Neuronal stem cell (in vitro differentiated cells): ENCODE measurements at regions not wholly inside any gene's neighbourhood (a gene's known extent, or its start where the extent isn't known, plus 50 kb on each side); places are given as distances from the start of the nearest gene placed in this dataset.
"Not testable (repeated sequence)": the region's sequence is repeated elsewhere in the genome, so short reads cannot be mapped to it uniquely, and the experiment has no call there.

Source experiments
- DNase-seq: peaks from one replicate; pipeline ENCODE4 v3.0.0-alpha.2; 2013; ENCODE audit warnings: low spot score
- H2AFZ ChIP-seq: one replicate; pipeline ENCODE4 v1.6.1; 2013; ENCODE audit warnings: mild to moderate bottlenecking, low read length, inconsistent platforms
- H2AK5ac ChIP-seq: 2 replicates; pipeline ENCODE4 v1.6.1; 2013; ENCODE audit warnings: low read depth, mild to moderate bottlenecking, inconsistent platforms, low read length, moderate library complexity, mixed read lengths
- H2BK120ac ChIP-seq: 2 replicates; pipeline ENCODE4 v1.6.1; 2013; ENCODE audit warnings: low read depth, mild to moderate bottlenecking, inconsistent platforms, low read length, moderate library complexity, mixed read lengths
- H2BK12ac ChIP-seq: one replicate; pipeline ENCODE4 v1.6.1; 2013; ENCODE audit warnings: low read length, inconsistent platforms
- H2BK15ac ChIP-seq: 2 replicates; pipeline ENCODE4 v1.6.1; 2013; ENCODE audit warnings: mild to moderate bottlenecking, low read length, inconsistent platforms, mixed read lengths
- H2BK5ac ChIP-seq: one replicate; pipeline ENCODE4 v1.6.1; 2013; ENCODE audit warnings: inconsistent platforms, mild to moderate bottlenecking, low read length, moderate library complexity
- H3K14ac ChIP-seq: one replicate; pipeline ENCODE4 v1.6.1; 2013; ENCODE audit warnings: low read length, inconsistent platforms
- H3K18ac ChIP-seq: 2 replicates; pipeline ENCODE4 v1.6.1; 2013; ENCODE audit warnings: low read length, inconsistent platforms
- H3K23ac ChIP-seq: 2 replicates; pipeline ENCODE4 v1.6.1; 2013; ENCODE audit warnings: low read depth, mild to moderate bottlenecking, mixed read lengths, low read length, inconsistent platforms; ENCODE audit not compliant: poor library complexity
- H3K27ac ChIP-seq: replicated peaks from 3 replicates; pipeline ENCODE4 v1.5.1; 2013; ENCODE audit warnings: low read length, inconsistent platforms
- H3K27me3 ChIP-seq, 3 experiments: 2 replicates each; pipeline ENCODE4 v1.6.1; 2013; ENCODE audit warnings: low read length in 3 of 3, mild to moderate bottlenecking in 2 of 3, inconsistent platforms in 1 of 3, low read depth in 1 of 3, mixed read lengths in 1 of 3, moderate library complexity in 1 of 3; ENCODE audit not compliant: control insufficient read depth in 3 of 3, insufficient read depth in 3 of 3
- H3K36me3 ChIP-seq, 2 donors: replicated peaks in 1 of 2; 2 replicates each; pipeline ENCODE4 v1.6.1; 2013; ENCODE audit warnings: low read length in 2 of 2; ENCODE audit not compliant: control insufficient read depth in 2 of 2, insufficient read depth in 2 of 2
- H3K4ac ChIP-seq: 2 replicates; pipeline ENCODE4 v1.6.1; 2013; ENCODE audit warnings: inconsistent platforms, mild to moderate bottlenecking, low read length, moderate library complexity
- H3K4me1 ChIP-seq, 2 donors: 1 replicate in 1 of 2; 2 replicates in 1 of 2; pipeline ENCODE4 v1.6.1; 2013; ENCODE audit warnings: low read length in 2 of 2, low read depth in 1 of 2; ENCODE audit not compliant: control insufficient read depth in 2 of 2, insufficient read depth in 1 of 2
- H3K4me2 ChIP-seq: one replicate; pipeline ENCODE4 v1.6.1; 2013; ENCODE audit warnings: mild to moderate bottlenecking, low read length, inconsistent platforms; ENCODE audit not compliant: insufficient read depth, poor library complexity, severe bottlenecking
- H3K4me3 ChIP-seq, 2 donors: 2 replicates each; pipeline ENCODE4 v1.5.1; 2013; ENCODE audit warnings: low read length in 2 of 2, mild to moderate bottlenecking in 2 of 2, inconsistent platforms in 1 of 2, moderate library complexity in 1 of 2
- H3K79me1 ChIP-seq: one replicate; pipeline ENCODE4 v1.6.1; 2013; ENCODE audit warnings: low read depth, mild to moderate bottlenecking, inconsistent platforms, low read length, moderate library complexity
- H3K9ac ChIP-seq: one replicate; pipeline ENCODE4 v1.6.1; 2013; ENCODE audit warnings: mild to moderate bottlenecking, low read depth, low read length, inconsistent platforms; ENCODE audit not compliant: poor library complexity
- H3K9me3 ChIP-seq, 2 donors: replicated peaks in 1 of 2; 2 replicates each; pipeline versions ENCODE3 to v1.6.1; 2013; ENCODE audit warnings: low read length in 2 of 2, mild to moderate bottlenecking in 2 of 2, inconsistent platforms in 1 of 2, low read depth in 1 of 2, mixed read lengths in 1 of 2, moderate library complexity in 1 of 2; ENCODE audit not compliant: control insufficient read depth in 2 of 2, insufficient read depth in 1 of 2
- H4K8ac ChIP-seq: one replicate; pipeline ENCODE4 v1.6.1; 2013; ENCODE audit warnings: low read depth, mild to moderate bottlenecking, inconsistent platforms, low read length, moderate library complexity
- H4K91ac ChIP-seq: one replicate; pipeline ENCODE4 v1.6.1; 2013; ENCODE audit warnings: low read length, low read depth, mild to moderate bottlenecking, inconsistent platforms; ENCODE audit not compliant: poor library complexity
- WGBS, 2 donors: extraction: QIAGEN DNeasy Blood & Tissue Kit; methylation state at CpG; one replicate each; pipeline ENCODE4 v1.1.7; 2013; ENCODE audit warnings: missing lambda C conversion rate in 2 of 2, mixed read lengths in 1 of 2; ENCODE audit not compliant: insufficient read length in 2 of 2, insufficient replicate concordance in 1 of 2; ENCODE audit errors: extremely low coverage in 2 of 2; 5-methylcytosine and 5-hydroxymethylcytosine counted together

- H3K9me3 ChIP-seq, H3K4me1 ChIP-seq, H3K9ac ChIP-seq, DNase-seq, H3K4ac ChIP-seq, H2BK120ac ChIP-seq, H3K36me3 ChIP-seq, H3K4me3 ChIP-seq, H3K4me2 ChIP-seq, H3K27ac ChIP-seq, H4K91ac ChIP-seq, H3K23ac ChIP-seq, H2AFZ ChIP-seq, H3K79me1 ChIP-seq, H2BK15ac ChIP-seq, H3K14ac ChIP-seq, H4K8ac ChIP-seq, H2BK12ac ChIP-seq, H3K18ac ChIP-seq, H2BK5ac ChIP-seq, H3K27me3 ChIP-seq, H2AK5ac ChIP-seq: not testable (repeated sequence)
- no CpG with 5 or more reads among the region's 10 CpGs for WGBS, 2 donors
Measured at GRCh38 chr7:46590918-46591905, 670.1 kb upstream of the IGFBP3 start.

- Histone ChIP-seq H3K4ac (no peak overlapping the region), H3K14ac (no peak overlapping the region), H3K23ac (no peak overlapping the region), H2BK15ac (no peak overlapping the region), H3K4me2 (no peak overlapping the region), H3K9me3 (no peaks in the 10 kb centered on the region), H2BK120ac (no peak overlapping the region), H3K4me3 (no peak overlapping the region), H3K27ac (no peak overlapping the region), H2BK12ac (no peak overlapping the region), H2AK5ac (no peak overlapping the region), H3K79me1 (no peaks in the 10 kb centered on the region), H4K8ac (no peak overlapping the region), H2AFZ (no peak overlapping the region), H3K18ac (no peak overlapping the region), H2BK5ac (no peak overlapping the region), H3K9ac (no peak overlapping the region), H3K27me3 (no peaks in the 10 kb centered on the region), H3K36me3 (no peaks in the 10 kb centered on the region), H3K4me1 (no peaks in the 10 kb centered on the region), H4K91ac (no peak overlapping the region)
- no CpG with 5 or more reads among the region's 5 CpGs for WGBS, 2 donors
- DNase-seq: no peak
Measured at GRCh38 chr7:46589286-46589685, 668.2 kb upstream of the IGFBP3 start.

- Histone ChIP-seq H3K4me1 (no peaks in the 10 kb centered on the region), H3K23ac (no peak overlapping the region), H2BK15ac (no peak overlapping the region), H2BK5ac (no peak overlapping the region), H3K9me3 (no peaks in the 10 kb centered on the region), H3K36me3 (no peaks in the 10 kb centered on the region), H4K8ac (no peak overlapping the region), H3K9ac (no peak overlapping the region), H4K91ac (no peak overlapping the region), H3K79me1 (no peaks in the 10 kb centered on the region), H2BK12ac (no peak overlapping the region), H3K4ac (no peak overlapping the region), H2AFZ (no peak overlapping the region), H3K27ac (no peak overlapping the region), H3K27me3 (no peaks in the 10 kb centered on the region), H3K18ac (no peak overlapping the region), H2AK5ac (no peak overlapping the region), H3K14ac (no peak overlapping the region), H3K4me2 (no peak overlapping the region), H3K4me3 (no peak overlapping the region), H2BK120ac (no peak overlapping the region)
- no peak for DNase-seq
- no CpG with 5 or more reads among the region's 1 CpG for WGBS, 2 donors
Measured at GRCh38 chr7:46586406-46586805, 665.3 kb upstream of the IGFBP3 start.

GRCh38 chr7:46583656-46584055 is 662.6 kb upstream of the IGFBP3 start:
- Histone ChIP-seq H2BK120ac (no peak overlapping the region), H3K36me3 (no peaks in the 10 kb centered on the region), H3K4me1 (no peaks in the 10 kb centered on the region), H4K91ac (no peak overlapping the region), H2BK5ac (no peak overlapping the region), H3K4ac (no peak overlapping the region), H2AFZ (no peak overlapping the region), H3K9ac (no peak overlapping the region), H2AK5ac (no peak overlapping the region), H3K9me3 (no peaks in the 10 kb centered on the region), H2BK15ac (no peak overlapping the region), H3K27me3 (no peaks in the 10 kb centered on the region), H3K18ac (no peak overlapping the region), H3K4me2 (no peak overlapping the region), H4K8ac (no peak overlapping the region), H3K14ac (no peak overlapping the region), H3K27ac (no peak overlapping the region), H3K23ac (no peak overlapping the region), H3K79me1 (no peaks in the 10 kb centered on the region), H3K4me3 (no peak overlapping the region), H2BK12ac (no peak overlapping the region)
- no CpG with 5 or more reads among the region's 1 CpG for WGBS, 2 donors
- no peak for DNase-seq
